OCI-M1 (cell line): ENCODE measurements at regions not wholly inside any gene's neighbourhood (a gene's known extent, or its start where the extent isn't known, plus 50 kb on each side); places are given as distances from the start of the nearest gene placed in this dataset.
"Not testable (repeated sequence)": the region's sequence is repeated elsewhere in the genome, so short reads cannot be mapped to it uniquely, and the experiment has no call there.

ENCODE experiments used
- DNase-seq: peaks from one replicate; lab custom pipeline; 2025; lab: John Stamatoyannopoulos, UW

GRCh38 chr13:62839338-62839737 is 1423.7 kb upstream of the PCDH20 start:
- DNase-seq: no peak

GRCh38 chr13:62838929-62839328 is 1423.3 kb upstream of the PCDH20 start:
- no peak for DNase-seq

- DNase-seq: no peak
These were observed 1422.2 kb upstream of the PCDH20 start for GRCh38 chr13:62837895-62838294.

- no peak for DNase-seq
These were observed 1413.8 kb upstream of the PCDH20 start for GRCh38 chr13:62829486-62829885.

GRCh38 chr13:62799931-62800436 is 1384.3 kb upstream of the PCDH20 start:
- no peak for DNase-seq

GRCh38 chr13:62799038-62799535 is 1383.4 kb upstream of the PCDH20 start:
- no peak for DNase-seq

GRCh38 chr13:62793850-62794249 is 1378.2 kb upstream of the PCDH20 start:
- DNase-seq: no peak

- DNase-seq: no peak
These were observed 1366.2 kb upstream of the PCDH20 start for GRCh38 chr13:62781866-62782265.

GRCh38 chr13:62779161-62779560 is 1363.5 kb upstream of the PCDH20 start:
- no peak for DNase-seq

- DNase-seq: no peak
These were observed 1351.8 kb upstream of the PCDH20 start for GRCh38 chr13:62767473-62767872.

- no peak for DNase-seq
These were observed 1345.1 kb upstream of the PCDH20 start for GRCh38 chr13:62760724-62761123.

GRCh38 chr13:62747629-62748028 is 1332.0 kb upstream of the PCDH20 start:
- peak; percentile 65 for DNase-seq

GRCh38 chr13:62747152-62747551 is 1331.5 kb upstream of the PCDH20 start:
- no peak for DNase-seq

- DNase-seq: not testable (repeated sequence)
These were observed 1314.1 kb upstream of the PCDH20 start for GRCh38 chr13:62729746-62730145.

- no peak for DNase-seq
These were observed 1306.2 kb upstream of the PCDH20 start for GRCh38 chr13:62721893-62722292.

GRCh38 chr13:62711948-62712347 is 1296.3 kb upstream of the PCDH20 start:
- DNase-seq: not testable (repeated sequence)

- DNase-seq: no peak
These were observed 1295.1 kb upstream of the PCDH20 start for GRCh38 chr13:62710787-62711186.

GRCh38 chr13:62706048-62706447 is 1290.4 kb upstream of the PCDH20 start:
- DNase-seq: no peak

- DNase-seq: no peak
These were observed 1289.2 kb upstream of the PCDH20 start for GRCh38 chr13:62704875-62705274.

- no peak for DNase-seq
These were observed 1286.9 kb upstream of the PCDH20 start for GRCh38 chr13:62702502-62702901.

- no peak for DNase-seq
These were observed 1282.1 kb upstream of the PCDH20 start for GRCh38 chr13:62697701-62698100.

- DNase-seq: no peak
These were observed 1280.8 kb upstream of the PCDH20 start for GRCh38 chr13:62696490-62696889.

- DNase-seq: no peak
These were observed 1272.1 kb upstream of the PCDH20 start for GRCh38 chr13:62687732-62688131.

- no peak for DNase-seq
These were observed 1268.7 kb upstream of the PCDH20 start for GRCh38 chr13:62684359-62684758.

GRCh38 chr13:62682788-62683187 is 1267.1 kb upstream of the PCDH20 start:
- DNase-seq: no peak
